Erythroblast (primary cell): ENCODE measurements at regions not wholly inside any gene's neighbourhood (a gene's known extent, or its start where the extent isn't known, plus 50 kb on each side); places are given as distances from the start of the nearest gene placed in this dataset.

Experiments used
- GATA1 ChIP-seq: IDR thresholded peaks from 2 replicates; pipeline ENCODE4 v1.6.1; 2011; ENCODE audit warnings: low read depth, mild to moderate bottlenecking, control low read depth, low read length, moderate library complexity
- POLR2A ChIP-seq: IDR thresholded peaks from 2 replicates; pipeline ENCODE4 v1.6.1; 2011; ENCODE audit warnings: mild to moderate bottlenecking, low read length

DNA sequence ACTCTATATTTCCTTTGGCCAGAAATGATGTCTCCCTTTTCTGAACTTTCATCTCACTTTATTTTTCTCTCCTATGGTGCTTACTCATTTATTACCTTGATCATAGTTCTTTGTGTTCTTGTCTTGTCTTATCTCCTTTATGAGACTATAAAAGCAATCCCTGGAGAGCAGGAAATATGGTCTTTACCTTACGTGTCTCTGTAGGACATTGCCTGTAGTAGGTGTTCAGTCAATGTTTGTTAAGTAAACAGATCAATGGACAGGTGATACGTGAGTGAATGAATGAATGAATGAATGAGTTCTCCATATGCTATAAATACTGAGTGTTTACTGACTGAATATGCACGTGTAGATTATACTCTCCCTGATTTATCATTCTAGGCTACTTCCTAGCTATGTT, 193.7 kb upstream of the HMGA2 start:
- TF ChIP-seq POLR2A, result no peak
- TF ChIP-seq GATA1, result no peak
